Muscle of leg (tissue), 3 donors: ENCODE measurements at regions not wholly inside any gene's neighbourhood (a gene's known extent, or its start where the extent isn't known, plus 50 kb on each side); places are given as distances from the start of the nearest gene placed in this dataset.
"Not testable (repeated sequence)": the region's sequence is repeated elsewhere in the genome, so short reads cannot be mapped to it uniquely, and the experiment has no call there.

Source experiments
- DNase-seq: peaks from one replicate; pipeline ENCODE4 v3.0.0; 2013
- H3K27ac ChIP-seq: one replicate; pipeline ENCODE4 v1.5.1; 2013; ENCODE audit warnings: mild to moderate bottlenecking, low read length, control low read depth
- H3K27me3 ChIP-seq: one replicate; pipeline ENCODE4 v1.6.1; 2013; ENCODE audit warnings: low read length; ENCODE audit not compliant: control insufficient read depth, insufficient read depth
- H3K36me3 ChIP-seq: one replicate; pipeline ENCODE4 v1.6.1; 2013; ENCODE audit warnings: low read length; ENCODE audit not compliant: control insufficient read depth, insufficient read depth
- H3K4me1 ChIP-seq: one replicate; pipeline ENCODE4 v1.6.1; 2013; ENCODE audit warnings: low read length; ENCODE audit not compliant: control insufficient read depth, insufficient read depth
- H3K4me3 ChIP-seq: one replicate; pipeline ENCODE4 v1.5.1; 2013; ENCODE audit warnings: low read length, control low read depth
- H3K9me3 ChIP-seq: replicated peaks from 2 replicates; pipeline ENCODE4 v1.6.1; 2013; ENCODE audit warnings: low read depth, low read length; ENCODE audit not compliant: control insufficient read depth
- WGBS: methylation state at CpG from one replicate; pipeline ENCODE4 v1.1.5; 2013; ENCODE audit warnings: missing lambda C conversion rate; ENCODE audit not compliant: insufficient coverage; 5-methylcytosine and 5-hydroxymethylcytosine counted together

DNA sequence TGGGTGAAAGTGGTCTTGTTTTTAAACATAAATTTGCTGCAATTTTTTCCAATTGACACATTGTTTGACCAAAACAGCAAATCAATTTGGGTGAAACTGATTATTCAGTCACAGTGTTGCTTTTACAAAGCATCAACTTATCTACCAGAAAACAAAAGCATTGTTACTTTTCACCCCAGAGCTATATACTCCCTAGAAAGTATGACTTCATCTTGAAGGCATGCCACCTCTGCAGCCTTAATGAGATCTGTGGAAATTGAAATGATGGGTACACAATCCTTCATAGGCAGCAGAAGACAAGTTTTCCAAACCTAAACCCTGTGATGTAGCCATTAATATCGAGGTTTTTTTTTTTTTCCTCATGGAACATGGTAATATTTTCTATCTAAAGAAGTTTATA is 615.9 kb downstream of the CHSY3 start:
- H3K27me3 ChIP-seq = no peaks in the 10 kb centered on the region
- no CpG with 5 or more reads among the region's 1 CpG for WGBS

GRCh38 chr5:130514984-130515690 is 610.9 kb downstream of the CHSY3 start:
- Histone ChIP-seq H3K9me3 (peaks cover 2% of the 10 kb centered on the region), H3K4me1 (no peaks in the 10 kb centered on the region), H3K27me3 (no peaks in the 10 kb centered on the region), H3K4me3 (no peak overlapping the region), H3K27ac (no peak overlapping the region), H3K36me3 (no peaks in the 10 kb centered on the region)
- no peak for DNase-seq
- WGBS = no CpG with 5 or more reads among the region's 2 CpGs

More for the DNA sequence above, 615.9 kb downstream of the CHSY3 start:
- Histone ChIP-seq H3K9me3 (peaks cover 2% of the 10 kb centered on the region), H3K27ac (no peak overlapping the region), H3K36me3 (no peaks in the 10 kb centered on the region), H3K4me3 (no peak overlapping the region), H3K4me1 (no peaks in the 10 kb centered on the region)
- no peak for DNase-seq

DNA sequence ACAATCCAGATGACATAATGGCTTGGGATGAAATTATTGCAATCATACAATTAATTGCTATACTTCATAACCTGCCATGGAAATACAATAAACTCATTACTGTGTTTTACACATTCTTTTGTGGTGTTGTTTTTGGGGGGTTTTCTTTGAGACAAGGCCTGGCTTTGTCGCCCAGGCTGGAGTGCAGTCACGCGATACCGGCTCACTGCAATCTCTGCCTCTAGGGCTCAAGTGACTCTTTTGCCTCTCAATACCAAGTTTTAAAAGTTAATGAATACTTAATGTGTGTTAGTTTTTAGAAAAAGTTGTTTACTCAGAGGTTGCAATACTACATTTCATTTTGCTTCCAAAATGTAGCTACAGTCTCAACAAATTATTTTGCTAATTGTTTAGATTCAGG is 598.4 kb downstream of the CHSY3 start:
- no peak overlapping the region for H3K27ac ChIP-seq
- H3K36me3 ChIP-seq = no peaks in the 10 kb centered on the region
- no peaks in the 10 kb centered on the region for H3K27me3 ChIP-seq
- no peak for DNase-seq
- no peak overlapping the region for H3K4me3 ChIP-seq
- no peaks in the 10 kb centered on the region for H3K9me3 ChIP-seq
- WGBS = no CpG with 5 or more reads among the region's 4 CpGs
- H3K4me1 ChIP-seq = no peaks in the 10 kb centered on the region

DNA sequence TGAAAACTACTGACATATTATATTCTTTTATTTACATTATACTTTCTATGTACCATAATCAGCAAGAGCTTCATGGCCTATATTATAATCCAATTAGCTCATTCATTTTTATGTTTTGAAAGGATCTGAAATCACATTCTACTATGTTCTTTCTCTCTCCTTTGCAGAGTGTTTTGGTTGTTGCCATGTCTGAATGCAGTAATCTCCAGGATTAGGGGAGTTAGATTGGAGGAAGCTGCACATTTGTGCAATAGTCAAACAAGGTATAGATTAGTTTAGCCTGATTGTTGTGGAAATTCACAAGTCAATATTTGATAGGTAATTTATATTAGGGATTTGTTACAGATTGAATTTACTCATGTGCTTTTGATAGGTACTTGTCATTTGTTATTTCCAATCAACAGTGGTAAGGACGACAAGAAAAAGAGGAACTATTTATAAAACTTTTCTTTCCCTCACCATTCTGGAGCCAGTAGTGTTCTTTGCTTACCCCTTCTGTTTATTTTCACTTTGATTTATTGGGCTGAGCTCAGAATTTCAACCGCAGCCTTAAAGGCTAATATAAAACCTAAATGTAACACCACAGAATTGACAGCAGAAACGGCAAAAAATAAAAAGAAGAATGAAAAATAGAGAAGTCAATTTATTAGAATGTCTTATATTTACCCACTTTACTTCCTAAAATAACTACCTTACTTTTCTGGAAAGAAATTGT is 597.0 kb downstream of the CHSY3 start:
- WGBS = no CpG with 5 or more reads among the region's 3 CpGs
- H3K9me3 ChIP-seq = no peaks in the 10 kb centered on the region
- no peak for DNase-seq
- H3K27me3 ChIP-seq = no peaks in the 10 kb centered on the region
- no peaks in the 10 kb centered on the region for H3K4me1 ChIP-seq
- H3K36me3 ChIP-seq = no peaks in the 10 kb centered on the region
- H3K27ac ChIP-seq = no peak overlapping the region
- H3K4me3 ChIP-seq = no peak overlapping the region

DNA sequence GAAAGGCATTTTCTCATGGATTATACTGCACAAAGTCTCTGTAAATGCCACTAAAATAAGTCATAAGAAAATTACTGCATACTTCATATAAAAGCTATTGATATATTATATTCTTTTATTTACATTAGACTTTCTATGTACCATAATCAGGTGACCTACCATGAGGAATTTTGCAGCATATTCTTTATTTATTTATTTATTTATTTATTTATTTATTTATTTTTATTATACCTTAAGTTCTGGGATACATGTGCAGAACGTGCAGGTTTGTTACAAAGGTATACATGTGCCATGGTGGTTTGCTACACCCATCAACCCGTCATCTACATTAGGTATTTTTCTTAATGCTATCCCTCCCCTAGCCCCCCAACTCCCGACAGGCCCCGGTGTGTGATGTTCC is 596.2 kb downstream of the CHSY3 start:
- H3K4me1 ChIP-seq, H3K4me3 ChIP-seq, H3K27ac ChIP-seq, DNase-seq, H3K27me3 ChIP-seq, H3K9me3 ChIP-seq, H3K36me3 ChIP-seq: not testable (repeated sequence)
- WGBS = no CpG with 5 or more reads among the region's 4 CpGs

GRCh38 chr5:130496215-130496614 is 592.0 kb downstream of the CHSY3 start:
- no peaks in the 10 kb centered on the region for H3K36me3 ChIP-seq

GRCh38 chr5:130488252-130488651 is 584.0 kb downstream of the CHSY3 start:
- no peak overlapping the region for H3K27ac ChIP-seq
- H3K4me1 ChIP-seq = no peaks in the 10 kb centered on the region
- peaks cover 3% of the 10 kb centered on the region for H3K9me3 ChIP-seq
- 100% methylated on average over 1 of the region's 1 CpG for WGBS
- no peaks in the 10 kb centered on the region for H3K36me3 ChIP-seq
- H3K4me3 ChIP-seq = no peak overlapping the region
- DNase-seq = no peak
- H3K27me3 ChIP-seq = no peaks in the 10 kb centered on the region

More at GRCh38 chr5:130496215-130496614, 592.0 kb downstream of the CHSY3 start:
- Histone ChIP-seq H3K9me3 (peaks cover 3% of the 10 kb centered on the region), H3K27me3 (no peaks in the 10 kb centered on the region), H3K4me3 (no peak overlapping the region), H3K27ac (no peak overlapping the region), H3K4me1 (no peaks in the 10 kb centered on the region)
- DNase-seq = no peak
- WGBS = no CpG with 5 or more reads among the region's 1 CpG

- DNase-seq = no peak
- Histone ChIP-seq H3K27ac (no peak overlapping the region), H3K36me3 (no peaks in the 10 kb centered on the region), H3K27me3 (no peaks in the 10 kb centered on the region), H3K4me1 (no peaks in the 10 kb centered on the region), H3K4me3 (no peak overlapping the region), H3K9me3 (peaks cover 5% of the 10 kb centered on the region)
- 87% methylated on average over 6 of the region's 9 CpGs for WGBS
Measured at GRCh38 chr5:130479045-130479804, 575.0 kb downstream of the CHSY3 start.

- H3K9me3 ChIP-seq = peaks cover 5% of the 10 kb centered on the region
- WGBS = 83% methylated on average over 3 of the region's 6 CpGs
- DNase-seq = no peak
- H3K27ac ChIP-seq = no peak overlapping the region
- no peaks in the 10 kb centered on the region for H3K4me1 ChIP-seq
- no peaks in the 10 kb centered on the region for H3K27me3 ChIP-seq
- no peak overlapping the region for H3K4me3 ChIP-seq
- H3K36me3 ChIP-seq = no peaks in the 10 kb centered on the region
Measured at GRCh38 chr5:130476325-130476724, 572.1 kb downstream of the CHSY3 start.

- no peaks in the 10 kb centered on the region for H3K36me3 ChIP-seq
Measured at GRCh38 chr5:130462516-130462915, 558.3 kb downstream of the CHSY3 start.

More at GRCh38 chr5:130462516-130462915, 558.3 kb downstream of the CHSY3 start:
- Histone ChIP-seq H3K4me1 (no peaks in the 10 kb centered on the region), H3K27ac (no peak overlapping the region), H3K9me3 (peaks cover 3% of the 10 kb centered on the region), H3K4me3 (no peak overlapping the region), H3K27me3 (no peaks in the 10 kb centered on the region)
- WGBS = no CpG with 5 or more reads among the region's 1 CpG
- DNase-seq = no peak
